H1 (cell line): ENCODE measurements at regions not wholly inside any gene's neighbourhood (a gene's known extent, or its start where the extent isn't known, plus 50 kb on each side); places are given as distances from the start of the nearest gene placed in this dataset.

Experiments
- BRCA1 ChIP-seq: IDR thresholded peaks from 2 replicates; pipeline ENCODE4 v1.6.1; 2012; ENCODE audit warnings: low read depth, low read length, improper control_type of control experiment
- CBX8 ChIP-seq: fragments of 300-800, 300-1000 bp; sonication (generic); IDR thresholded peaks from 2 replicates; pipeline ENCODE4 v1.7.1; 2016; ENCODE audit warnings: low read depth, low read length, borderline replicate concordance
- CTCF ChIP-seq, 3 experiments: IDR thresholded peaks; 1 replicate in 2 of 3; 2 replicates in 1 of 3; pipeline versions ENCODE4 v1.5.1 to v1.6.1; 2011; ENCODE audit warnings: low read length in 3 of 3, mild to moderate bottlenecking in 3 of 3, inconsistent platforms in 2 of 3, low read depth in 1 of 3, moderate library complexity in 1 of 3; ENCODE audit not compliant: insufficient read depth in 1 of 3; ENCODE audit errors: control extremely low read depth in 1 of 3
- EGR1 ChIP-seq: IDR thresholded peaks from 2 replicates; pipeline ENCODE4 v1.6.1; 2011; ENCODE audit warnings: low read depth, low read length, borderline replicate concordance
- EP300 ChIP-seq, 2 experiments: IDR thresholded peaks; 1 replicate in 1 of 2; 2 replicates in 1 of 2; pipeline ENCODE4 v1.6.1; 2011 to 2012; ENCODE audit warnings: low read depth in 2 of 2, low read length in 2 of 2, mild to moderate bottlenecking in 2 of 2, borderline replicate concordance in 1 of 2, inconsistent platforms in 1 of 2, moderate library complexity in 1 of 2
- EZH2 ChIP-seq: fragments of 200-600 bp; sonication (generic); IDR thresholded peaks from 2 replicates; pipeline ENCODE4 v1.7.1; 2012; ENCODE audit warnings: low read depth, mild to moderate bottlenecking, moderate library complexity, low read length, inconsistent platforms; ENCODE audit not compliant: severe bottlenecking
- KDM5A ChIP-seq: fragments of 200-600 bp; IDR thresholded peaks from 2 replicates; pipeline ENCODE4 v1.7.1; 2012; ENCODE audit warnings: mild to moderate bottlenecking, low read length, inconsistent platforms, mixed read lengths
- POLR2A ChIP-seq, 2 experiments: IDR thresholded peaks; 1 replicate in 1 of 2; 2 replicates in 1 of 2; pipeline ENCODE4 v1.6.1; 2011; ENCODE audit warnings: low read depth in 2 of 2, low read length in 2 of 2, mild to moderate bottlenecking in 2 of 2; ENCODE audit errors: control extremely low read depth in 1 of 2
- SIN3A ChIP-seq, 2 experiments: IDR thresholded peaks in 1 of 2; conservative IDR thresholded peaks in 1 of 2; 2 replicates each; pipeline ENCODE4 v1.6.1; 2011 to 2012; ENCODE audit warnings: low read length in 2 of 2, improper control_type of control experiment in 1 of 2, low read depth in 1 of 2, mild to moderate bottlenecking in 1 of 2
- TAF1 ChIP-seq: IDR thresholded peaks from 2 replicates; pipeline ENCODE4 v1.6.1; 2011; ENCODE audit warnings: mild to moderate bottlenecking, low read depth, low read length
- TEAD4 ChIP-seq: IDR thresholded peaks from 2 replicates; pipeline ENCODE4 v1.6.1; 2012; ENCODE audit warnings: low read depth, low read length, inconsistent platforms, mixed read lengths
- USF2 ChIP-seq: IDR thresholded peaks from 2 replicates; pipeline ENCODE4 v1.6.1; 2011; ENCODE audit warnings: low read length, improper control_type of control experiment

GRCh38 chr3:190234621-190235020 lies 87.6 kb downstream of the CLDN1 start:
- TF ChIP-seq EGR1: no peak
- TF ChIP-seq BRCA1: no peak
- no peak for TF ChIP-seq CTCF (IDR thresholded peaks at IDR 0.05; ENCODE audit: control extremely low read depth in 1 of 3, insufficient read depth in 1 of 3, low read depth in 1 of 3, low read length in 3 of 3)
- TF ChIP-seq EP300 (IDR thresholded peaks at IDR 0.05; ENCODE audit: borderline replicate concordance in 1 of 2, low read depth in 2 of 2, low read length in 2 of 2): no peak
- no peak for TF ChIP-seq POLR2A (IDR thresholded peaks at IDR 0.05; ENCODE audit: control extremely low read depth in 1 of 2, low read depth in 2 of 2, low read length in 2 of 2)
- TF ChIP-seq SIN3A (conservative IDR thresholded peaks at IDR 0.05 in 1 of 2, IDR thresholded peaks at IDR 0.05 in 1 of 2; ENCODE audit: low read depth in 1 of 2, low read length in 2 of 2): no peak
- no peak for TF ChIP-seq CBX8
- TF ChIP-seq TEAD4: no peak
- no peak for TF ChIP-seq EZH2
- no peak for TF ChIP-seq TAF1
- no peak for TF ChIP-seq USF2
- TF ChIP-seq KDM5A: no peak
